ENCODE measurements at regions not wholly inside any gene's neighbourhood (a gene's known extent, or its start where the extent isn't known, plus 50 kb on each side); places are given as distances from the start of the nearest gene placed in this dataset.

GRCh38 chr11:95584180-95584579, 205.4 kb downstream of the FAM76B start:
- no peak for DNase-seq (ENCODE audit: low read depth)

DNA sequence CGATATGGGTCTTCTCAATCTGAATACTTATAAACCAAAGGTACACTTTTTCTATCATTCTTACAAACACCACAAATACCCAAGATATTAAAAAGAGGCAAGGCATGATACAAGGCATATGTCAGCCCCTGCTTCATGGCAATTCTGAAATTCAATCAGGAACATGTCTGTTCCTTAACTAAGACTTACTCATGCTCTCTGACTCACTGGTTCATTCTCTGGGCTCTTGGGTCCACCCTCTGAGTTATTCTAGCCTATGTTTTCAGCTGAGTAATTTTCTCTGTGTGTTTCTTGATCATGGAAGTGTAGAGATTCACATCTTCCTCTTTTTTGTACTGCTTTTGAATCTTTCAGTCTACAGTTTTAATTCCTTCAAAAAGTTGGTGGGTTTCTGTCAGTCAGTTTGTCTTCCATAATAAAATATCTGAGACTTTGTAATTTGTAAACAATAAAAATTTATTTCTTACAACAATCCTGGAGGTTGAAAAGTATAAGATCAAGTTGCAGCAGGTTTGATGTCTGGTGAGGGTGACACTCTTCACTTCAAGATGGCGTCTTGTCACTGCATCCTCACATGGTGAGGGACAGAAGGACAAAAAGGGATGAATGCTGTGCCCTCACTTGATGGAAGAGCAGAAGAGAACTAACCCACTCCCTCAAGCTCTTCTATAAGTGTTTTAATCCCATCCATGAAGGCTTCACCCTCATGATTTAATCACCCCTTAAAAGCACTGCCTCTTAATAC, 211.7 kb downstream of the FAM76B start:
- DNase-seq (ENCODE audit: low read depth) = no peak

- DNase-seq (ENCODE audit: low read depth) = no peak
These were observed 213.3 kb downstream of the FAM76B start for GRCh38 chr11:95576146-95576845.

DNA sequence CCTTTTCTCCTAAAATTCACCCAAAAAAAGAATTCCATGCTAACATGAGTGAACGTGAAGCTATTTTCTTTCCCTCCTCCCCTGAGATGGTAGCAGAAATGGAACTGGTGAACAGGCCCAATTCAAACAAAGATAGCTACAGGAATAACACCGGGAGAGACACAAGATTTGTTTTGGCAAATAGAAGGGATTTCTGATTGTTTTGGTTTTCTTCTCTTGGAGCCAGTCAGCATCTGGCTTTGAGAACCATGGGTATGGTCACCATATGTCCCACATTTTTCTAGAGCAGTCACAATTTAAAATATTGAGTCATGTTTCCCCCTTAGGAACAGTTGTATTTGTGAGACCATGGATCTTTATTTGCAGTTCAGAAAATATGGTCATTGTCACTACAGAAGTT, 214.1 kb downstream of the FAM76B start:
- DNase-seq (ENCODE audit: low read depth) = no peak

- no peak for DNase-seq (ENCODE audit: low read depth)
These were observed 217.8 kb downstream of the FAM76B start for GRCh38 chr11:95571718-95572260.

DNA sequence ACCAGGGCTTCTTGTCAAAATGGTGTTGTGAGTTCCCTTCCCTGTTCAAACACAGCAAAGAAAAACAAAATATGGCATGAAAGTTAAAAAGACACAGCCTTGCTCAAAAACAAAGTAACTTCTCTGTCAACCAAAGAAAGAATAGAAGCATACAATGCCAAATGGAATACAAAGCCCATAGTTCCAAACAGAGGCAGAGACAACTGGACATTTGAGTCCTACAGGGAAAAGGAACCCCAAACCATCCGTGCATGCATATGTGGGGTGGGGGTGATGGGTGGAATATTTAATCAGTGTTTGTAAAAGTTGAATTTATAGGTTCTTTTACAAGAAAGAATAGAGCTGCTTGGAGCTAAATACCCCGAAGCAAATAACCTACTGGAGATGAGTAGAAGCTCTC, 218.7 kb downstream of the FAM76B start:
- DNase-seq (ENCODE audit: low read depth) = no peak

GRCh38 chr11:95569207-95569606, 220.4 kb downstream of the FAM76B start:
- no peak for DNase-seq (ENCODE audit: low read depth)

DNA sequence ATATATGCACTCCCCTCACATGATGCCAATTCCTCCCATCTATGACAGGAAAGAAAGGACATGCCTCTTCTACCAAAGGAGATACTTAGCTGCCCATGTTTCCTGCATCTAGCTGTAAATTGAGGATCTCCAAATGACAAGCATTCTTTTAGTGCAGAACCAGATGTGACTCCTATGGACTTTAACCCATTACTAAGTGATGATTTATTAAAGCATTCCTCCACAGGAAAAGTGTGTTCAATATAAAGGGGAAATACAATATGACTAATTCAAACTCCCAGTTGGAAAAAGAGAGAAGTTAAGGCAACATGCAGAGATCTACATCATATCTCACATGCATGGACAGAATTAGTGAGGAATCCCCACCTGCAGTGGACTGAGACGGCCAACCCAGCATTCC, 221.3 kb downstream of the FAM76B start:
- DNase-seq (ENCODE audit: low read depth) = no peak

- DNase-seq (ENCODE audit: low read depth) = no peak
These were observed 221.9 kb downstream of the FAM76B start for GRCh38 chr11:95567685-95568084.

DNA sequence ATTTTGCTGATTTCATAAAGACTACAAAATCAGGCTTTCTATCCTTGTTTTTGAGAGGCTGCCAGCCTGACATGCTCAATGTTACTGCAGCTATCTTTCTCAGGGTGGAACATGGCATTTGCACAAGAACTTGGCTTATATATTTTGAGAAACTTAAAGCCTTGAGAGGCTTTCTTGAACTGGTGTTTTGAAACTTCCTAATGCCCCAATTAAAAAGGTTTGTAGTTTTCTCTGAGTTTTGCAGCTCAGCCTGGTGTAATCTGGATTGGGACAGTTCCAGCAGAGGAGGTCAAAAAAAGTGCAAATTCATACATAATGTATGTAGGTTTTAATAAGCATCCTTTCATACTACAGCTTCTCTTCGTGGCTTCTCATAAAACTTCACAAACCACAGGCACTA, 223.4 kb downstream of the FAM76B start:
- no peak for DNase-seq (ENCODE audit: low read depth)

DNA sequence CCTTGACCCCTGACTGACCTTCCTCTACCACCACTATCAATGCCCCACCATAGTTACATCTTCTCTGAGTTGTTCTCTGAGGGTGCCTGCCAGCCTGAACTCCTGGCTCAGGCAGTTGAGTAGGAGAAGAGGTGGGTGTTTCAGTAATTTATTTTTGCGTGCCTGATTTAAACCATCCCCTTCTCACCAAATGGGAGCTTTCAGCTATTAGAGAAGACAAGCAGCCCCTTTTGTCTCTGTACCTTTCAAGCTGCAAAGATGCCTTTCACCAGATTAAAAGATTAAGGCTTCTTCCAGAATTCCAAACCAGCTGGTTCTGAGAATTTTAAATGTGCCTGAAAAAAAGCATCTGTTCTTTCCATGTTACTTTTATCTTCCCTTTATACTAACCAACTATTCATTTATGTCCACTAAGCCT, 223.8 kb downstream of the FAM76B start:
- no peak for DNase-seq (ENCODE audit: low read depth)

DNA sequence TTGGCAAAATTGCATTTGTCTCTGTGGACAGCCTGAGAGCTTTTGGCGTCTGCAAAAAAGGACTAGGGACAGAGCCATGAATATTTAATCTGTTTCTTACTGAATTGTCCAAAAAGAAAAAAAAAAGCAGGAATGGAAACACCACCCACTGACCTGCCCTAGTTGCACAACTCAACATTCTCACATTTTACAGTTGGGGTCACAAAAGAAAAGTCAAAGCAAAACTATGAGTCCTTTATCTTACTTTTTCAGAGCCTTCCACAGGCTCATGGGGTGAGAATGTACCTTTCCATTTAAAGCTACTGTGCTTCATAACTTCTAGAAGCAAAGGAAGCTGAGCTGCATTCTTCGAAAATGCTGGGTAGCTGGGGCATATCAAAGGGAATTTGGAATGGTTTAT, 225.7 kb downstream of the FAM76B start:
- DNase-seq (ENCODE audit: low read depth) = no peak

- no peak for DNase-seq (ENCODE audit: low read depth)
These were observed 226.4 kb downstream of the FAM76B start for GRCh38 chr11:95563173-95563572.

GRCh38 chr11:95562196-95562921, 227.2 kb downstream of the FAM76B start:
- DNase-seq (ENCODE audit: low read depth) = no peak

DNA sequence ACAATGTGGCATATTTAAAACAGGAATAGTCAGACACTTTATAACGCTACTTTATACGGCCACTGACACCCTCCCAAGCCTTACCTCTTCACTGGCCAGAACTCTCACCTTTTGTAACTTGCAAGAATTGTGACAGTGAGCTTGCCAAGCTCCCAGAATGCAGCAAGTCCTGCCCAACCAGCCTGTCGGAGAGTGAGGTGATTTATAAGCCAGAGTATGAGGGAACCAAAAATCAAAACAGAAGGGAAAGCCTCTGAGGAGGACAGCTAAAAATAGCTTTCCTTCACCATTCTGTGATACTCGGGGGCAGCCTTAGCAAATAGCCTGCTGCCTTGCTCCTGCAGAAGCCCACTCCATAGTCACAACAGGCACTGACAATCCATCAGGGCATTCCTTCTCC, 229.7 kb downstream of the FAM76B start:
- DNase-seq (ENCODE audit: low read depth) = no peak

GRCh38 chr11:95557376-95557775, 232.2 kb downstream of the FAM76B start:
- DNase-seq (ENCODE audit: low read depth) = no peak

DNA sequence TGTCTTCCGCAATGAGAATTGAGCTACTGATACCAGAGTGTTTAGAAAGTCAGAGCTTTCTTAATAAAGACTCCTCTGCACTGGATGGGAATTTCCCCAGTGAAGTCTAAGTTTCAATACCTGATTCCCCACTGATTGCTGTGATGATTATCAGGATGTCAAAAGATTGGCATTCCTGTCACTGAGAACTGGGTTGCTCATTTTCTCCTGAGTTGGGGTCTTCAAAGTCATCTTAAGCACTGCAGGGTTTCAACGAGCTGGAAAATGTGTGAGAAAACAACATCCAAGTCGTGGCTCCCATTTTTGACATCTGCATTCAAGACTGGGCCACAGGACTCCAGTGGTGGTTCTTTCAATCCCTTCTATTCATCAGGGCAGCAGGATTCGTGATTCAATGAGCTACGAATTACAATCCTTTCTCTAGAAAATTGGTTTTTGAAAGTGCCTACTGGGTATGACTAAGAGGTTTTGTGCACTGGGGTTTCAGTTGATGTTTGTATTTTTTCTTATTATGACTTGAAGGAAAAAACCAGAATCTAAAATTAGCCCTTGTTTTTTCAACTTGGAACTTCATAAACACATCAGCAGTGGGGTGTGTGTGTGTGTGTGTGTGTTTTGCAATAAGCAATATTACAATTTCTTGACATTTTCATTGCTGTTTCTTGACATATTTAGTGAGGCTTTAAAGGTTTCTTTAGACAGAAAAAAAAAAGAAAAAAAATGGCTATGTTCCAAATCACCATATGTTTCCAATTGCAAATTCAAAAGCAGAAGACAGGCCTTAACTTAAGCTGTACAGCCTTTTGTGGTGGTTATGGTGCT, 233.0 kb downstream of the FAM76B start:
- DNase-seq (ENCODE audit: low read depth) = no peak

DNA sequence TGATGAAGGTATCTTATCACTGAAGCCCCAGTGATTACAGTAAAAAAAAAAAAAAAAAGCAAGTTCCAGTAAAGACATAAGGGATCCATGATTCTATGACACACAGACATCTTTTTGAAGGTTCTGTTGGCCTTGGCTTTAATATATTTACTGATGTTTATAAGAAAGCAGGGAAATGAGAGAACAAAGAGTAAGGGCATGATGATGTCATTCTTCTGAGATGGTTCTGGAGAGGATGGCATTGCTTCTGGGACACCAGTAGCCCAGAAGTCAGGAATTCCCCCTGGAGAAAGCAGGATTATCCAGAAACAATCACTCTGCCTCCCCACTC, 233.6 kb downstream of the FAM76B start:
- DNase-seq (ENCODE audit: low read depth) = no peak

- no peak for DNase-seq (ENCODE audit: low read depth)
These were observed 234.7 kb downstream of the FAM76B start for GRCh38 chr11:95554911-95555310.

GRCh38 chr11:95549301-95549700, 240.3 kb downstream of the FAM76B start:
- no peak for DNase-seq (ENCODE audit: low read depth)

- no peak for DNase-seq (ENCODE audit: low read depth)
These were observed 241.2 kb downstream of the FAM76B start for GRCh38 chr11:95548416-95548815.

- DNase-seq (ENCODE audit: low read depth) = no peak
These were observed 241.6 kb downstream of the FAM76B start for GRCh38 chr11:95547976-95548375.
